ENCODE measurements at regions not wholly inside any gene's neighbourhood (a gene's known extent, or its start where the extent isn't known, plus 50 kb on each side); places are given as distances from the start of the nearest gene placed in this dataset.

GRCh38 chr16:73553941-73554660 is 506.2 kb upstream of the ZFHX3 start:
- TF ChIP-seq CTCF (IDR thresholded peaks at IDR 0.05) (no peak), PBX3 (IDR thresholded peaks at IDR 0.05) (no peak), CHD2 (IDR thresholded peaks at IDR 0.05; ENCODE audit: low read length, partially characterized antibody) (no peak), MXI1 (IDR thresholded peaks at IDR 0.05; ENCODE audit: low read depth, low read length) (no peak), RAD21 (IDR thresholded peaks at IDR 0.05; ENCODE audit: low read length) (no peak), USF1 (IDR thresholded peaks at IDR 0.05; ENCODE audit: borderline replicate concordance, low read depth) (no peak), RXRA (IDR thresholded peaks at IDR 0.05; ENCODE audit: borderline replicate concordance, low read depth) (no peak), GABPA (IDR thresholded peaks at IDR 0.05; ENCODE audit: low read depth) (no peak), USF2 (IDR thresholded peaks at IDR 0.05; ENCODE audit: borderline replicate concordance, low read depth, low read length) (no peak), FOXM1 (IDR thresholded peaks at IDR 0.05; ENCODE audit: low read depth) (no peak), IRF3 (IDR thresholded peaks at IDR 0.05; ENCODE audit: low read depth, low read length) (no peak), RFX5 (IDR thresholded peaks at IDR 0.05; ENCODE audit: low read length) (no peak), SIN3A (IDR thresholded peaks at IDR 0.05; ENCODE audit: borderline replicate concordance, low read depth, low read length) (no peak), RCOR1 (IDR thresholded peaks at IDR 0.05; ENCODE audit: low read length) (no peak), NRF1 (IDR thresholded peaks at IDR 0.05; ENCODE audit: low read depth, low read length) (no peak), JUND (IDR thresholded peaks at IDR 0.05) (no peak), TCF12 (IDR thresholded peaks at IDR 0.05) (no peak), YY1 (IDR thresholded peaks at IDR 0.05; ENCODE audit: low read depth) (no peak), TEAD4 (IDR thresholded peaks at IDR 0.05; ENCODE audit: borderline replicate concordance, insufficient read depth) (no peak), REST (IDR thresholded peaks at IDR 0.05; ENCODE audit: low read depth, low read length) (no peak)
- Histone ChIP-seq H2AFZ (ENCODE audit: low read depth) (no peak overlapping the region), H3K36me3 (replicated peaks in 1 of 2; ENCODE audit: control insufficient read depth in 1 of 2, insufficient read depth in 2 of 2, low read length in 1 of 2) (no peaks in the 10 kb centered on the region), H3K27ac (ENCODE audit: low read depth in 2 of 2, low read length in 1 of 2) (no peak overlapping the region), H3K4me2 (no peak overlapping the region), H3K4me1 (ENCODE audit: control insufficient read depth in 1 of 2, insufficient read depth in 2 of 2, low read depth in 1 of 2, low read length in 1 of 2) (no peaks in the 10 kb centered on the region; a peak in 1 of 4 replicates), H3K9me3 (no peaks in the 10 kb centered on the region), H3K9me2 (no peaks in the 10 kb centered on the region), H3K9ac (no peak overlapping the region), H3K4me3 (ENCODE audit: low read depth in 2 of 2, low read length in 1 of 2) (no peak overlapping the region), H4K20me1 (ENCODE audit: insufficient read depth) (no peaks in the 10 kb centered on the region), H3K27me3 (ENCODE audit: insufficient read depth) (no peaks in the 10 kb centered on the region; the same call in 1 of the 2 replicates), H3F3A (replicated peaks; ENCODE audit: insufficient read depth) (no peaks in the 10 kb centered on the region), H3K79me2 (ENCODE audit: insufficient read depth) (no peaks in the 10 kb centered on the region)
- ChIA-PET POLR2A (no interaction called here), CTCF (interaction anchor here (1.0 kb wide), 1 partner anchor 9 kb away, joined by 4 read pairs; no protein-coding TSS in a partner anchor)
- no peak for DNase-seq
- WGBS (ENCODE audit: low lambda C conversion rate), result 48% methylated on average over 10 of the region's 10 CpGs

All from SK-N-SH (cell line).